ENCODE measurements at regions not wholly inside any gene's neighbourhood (a gene's known extent, or its start where the extent isn't known, plus 50 kb on each side); places are given as distances from the start of the nearest gene placed in this dataset.
"Not testable (repeated sequence)": the region's sequence is repeated elsewhere in the genome, so short reads cannot be mapped to it uniquely, and the experiment has no call there.

- DNase-seq (ENCODE audit: low read depth in 2 of 2) = peak; percentile 88 to 91
These were observed 219.3 kb upstream of the ATP10A start for GRCh38 chr15:26082221-26083109.

GRCh38 chr15:26081758-26082220 lies 218.7 kb upstream of the ATP10A start:
- no peak for DNase-seq (ENCODE audit: low read depth in 2 of 2)

DNA sequence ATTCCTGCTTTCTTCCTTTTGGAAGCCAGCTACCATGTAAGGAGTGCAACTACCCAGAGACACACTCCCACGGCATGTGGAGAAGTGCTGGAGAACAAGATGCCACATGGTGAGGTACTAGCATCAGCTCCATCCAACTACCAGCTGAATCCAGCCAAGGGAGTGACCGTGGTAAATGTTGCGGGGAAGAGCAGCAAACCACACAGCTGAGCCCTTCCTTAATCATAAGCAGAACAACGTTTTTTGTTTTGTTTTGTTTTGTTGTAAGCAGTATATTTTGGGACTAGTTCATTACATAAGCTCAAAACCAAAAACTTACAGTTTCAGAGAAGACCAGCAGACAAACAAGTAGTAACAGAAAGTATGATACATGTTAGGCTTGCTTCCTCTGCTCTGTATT lies 212.6 kb upstream of the ATP10A start:
- no peak for DNase-seq (ENCODE audit: low read depth in 2 of 2)

GRCh38 chr15:26073430-26074333 lies 210.6 kb upstream of the ATP10A start:
- peak; percentile 18 to 32 for DNase-seq (ENCODE audit: low read depth in 2 of 2)

GRCh38 chr15:26070095-26070532 lies 207.0 kb upstream of the ATP10A start:
- DNase-seq (ENCODE audit: low read depth in 2 of 2) = no peak

DNA sequence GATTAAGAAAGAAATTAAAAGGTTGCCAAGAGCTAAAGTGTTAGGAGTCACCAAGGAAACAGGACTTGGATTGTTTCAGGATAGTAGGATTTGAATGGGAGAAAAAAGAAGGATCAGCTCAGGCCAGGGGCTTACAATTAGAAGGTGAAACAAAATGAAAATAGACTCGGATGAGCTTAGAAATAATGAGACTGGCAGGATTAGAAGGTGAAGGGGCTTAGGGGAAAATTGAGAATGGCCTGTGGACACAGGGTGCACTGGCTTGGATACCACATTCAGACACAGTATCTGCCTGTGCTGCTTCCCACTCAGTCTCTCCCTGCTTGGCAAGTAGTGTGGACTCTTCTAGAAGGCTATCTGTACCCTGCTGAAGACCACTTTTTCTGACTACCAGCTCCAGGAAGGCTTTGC lies 206.1 kb upstream of the ATP10A start:
- no peak for DNase-seq (ENCODE audit: low read depth in 2 of 2)

DNA sequence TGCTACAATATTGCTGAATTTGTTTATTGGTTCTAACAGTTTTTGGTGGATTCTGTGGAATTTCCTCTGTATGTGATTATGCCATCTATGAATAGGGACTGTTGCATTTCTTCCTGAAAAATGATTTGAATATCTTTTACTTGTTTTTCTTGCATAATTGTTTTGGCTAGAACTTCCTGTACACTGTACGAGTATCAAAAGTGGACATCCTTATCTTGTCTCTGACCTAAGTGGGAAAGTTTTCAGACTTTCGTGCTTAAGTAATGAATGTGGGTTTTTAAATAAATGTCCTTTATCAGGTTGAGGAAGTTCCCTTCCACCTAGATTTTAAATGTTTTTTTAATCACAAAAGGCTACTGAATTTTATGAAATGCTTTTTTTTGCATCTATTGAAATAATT lies 203.8 kb upstream of the ATP10A start:
- no peak for DNase-seq (ENCODE audit: low read depth in 2 of 2)

- DNase-seq (ENCODE audit: low read depth in 2 of 2) = no peak
These were observed 202.6 kb upstream of the ATP10A start for GRCh38 chr15:26065723-26066122.

- DNase-seq (ENCODE audit: low read depth in 2 of 2) = no peak
These were observed 198.1 kb upstream of the ATP10A start for GRCh38 chr15:26061248-26061647.

DNA sequence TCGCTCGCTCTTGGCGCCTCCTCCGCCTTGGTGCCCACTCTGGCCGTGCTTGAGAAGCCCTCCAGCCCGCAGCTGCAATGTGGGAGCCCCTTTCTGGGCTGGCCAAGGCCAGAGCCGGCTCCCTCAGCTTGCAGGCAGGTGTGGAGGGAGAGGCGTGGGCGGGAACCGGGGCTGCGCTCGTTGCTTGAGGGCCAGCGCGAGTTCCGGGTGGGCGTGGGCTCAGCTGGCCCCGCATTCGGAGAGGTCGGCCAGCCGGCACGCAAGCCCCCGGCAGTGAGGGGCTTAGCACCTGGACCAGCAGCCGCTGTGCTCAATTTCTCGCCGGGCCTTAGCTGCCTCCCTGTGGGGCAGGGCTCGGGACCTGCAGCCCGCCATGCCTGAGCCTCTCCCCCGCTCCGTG lies 193.6 kb upstream of the ATP10A start:
- not testable (repeated sequence) for DNase-seq (ENCODE audit: low read depth in 2 of 2)

DNA sequence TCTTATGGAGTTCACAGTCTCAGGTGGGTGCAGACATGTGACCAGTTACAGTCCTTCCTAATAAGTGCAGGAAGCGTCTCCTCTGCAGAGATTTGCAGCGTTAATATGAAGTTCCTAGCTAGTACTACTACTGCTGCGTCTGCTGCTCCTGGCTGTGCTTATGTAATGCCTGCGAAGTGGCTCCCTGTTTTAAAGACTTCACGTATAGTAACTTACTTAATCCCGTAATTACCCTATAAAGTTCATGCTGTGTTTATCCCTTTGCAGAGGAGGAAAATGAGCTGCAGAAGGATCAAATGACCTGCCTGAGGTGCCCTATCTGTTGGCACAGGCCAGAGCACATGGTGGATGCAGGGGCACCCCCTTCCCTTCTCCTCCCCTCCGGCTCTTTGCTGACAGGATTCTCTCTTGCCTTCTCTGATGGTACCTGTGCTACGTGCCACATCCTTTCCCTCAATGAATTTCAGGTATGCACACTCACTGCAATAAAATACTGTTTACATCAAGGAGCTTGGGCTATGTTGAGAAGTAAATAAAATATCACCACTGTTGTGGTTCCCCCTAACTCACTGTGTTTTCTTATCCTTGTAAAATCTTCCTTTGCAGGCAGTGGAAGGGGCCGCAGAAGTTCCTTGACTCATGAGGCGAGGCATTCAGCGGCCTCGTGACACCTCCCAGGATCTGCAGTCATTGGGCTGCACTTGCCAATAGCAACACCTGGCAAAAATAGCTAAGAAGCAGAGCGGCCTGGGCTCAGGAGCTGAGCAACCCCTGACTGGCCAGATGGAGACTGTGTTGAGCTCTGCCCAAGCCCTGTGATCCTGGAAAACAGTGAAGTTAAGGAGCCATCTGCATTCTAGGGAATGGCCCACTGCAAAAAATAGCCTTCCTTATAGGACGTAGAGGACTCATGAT lies 188.9 kb upstream of the ATP10A start:
- no peak for DNase-seq (ENCODE audit: low read depth in 2 of 2)

GRCh38 chr15:26050984-26051383 lies 187.9 kb upstream of the ATP10A start:
- DNase-seq (ENCODE audit: low read depth in 2 of 2) = no peak

DNA sequence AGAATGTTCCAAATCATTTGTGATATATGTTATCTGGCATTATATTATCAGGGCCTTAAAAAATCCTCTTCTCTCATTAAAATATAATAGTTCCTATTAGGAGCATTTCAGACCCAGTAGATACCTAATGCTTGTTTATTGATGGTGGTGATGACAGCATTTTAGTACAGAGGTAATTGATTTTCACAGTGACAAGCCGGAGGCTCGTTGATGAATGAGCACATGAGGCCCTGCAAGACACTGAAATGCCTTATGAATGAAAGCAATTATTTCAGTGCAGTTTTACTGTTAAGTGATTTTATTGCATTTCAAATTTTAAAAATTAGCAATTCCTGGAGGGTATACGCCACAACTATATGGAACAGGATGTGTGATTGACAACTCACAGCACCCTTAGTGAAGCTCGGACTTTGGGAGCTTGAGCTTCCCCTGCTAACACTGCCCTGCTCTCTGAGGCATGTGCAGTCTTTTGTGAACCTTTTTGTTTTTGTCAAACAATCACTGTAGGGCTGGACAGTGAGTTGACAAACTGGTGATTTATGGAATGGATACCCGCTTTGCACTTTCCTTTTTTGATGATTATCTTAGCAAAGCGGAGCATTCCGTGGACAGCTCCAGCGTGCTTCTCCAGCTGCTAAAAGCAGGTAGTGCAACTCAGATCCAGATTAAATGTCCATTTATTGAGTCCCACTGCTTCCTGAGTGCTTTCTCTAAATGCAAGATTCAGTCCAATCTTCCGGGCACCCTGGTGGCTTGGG lies 187.0 kb upstream of the ATP10A start:
- DNase-seq (ENCODE audit: low read depth in 2 of 2) = no peak

DNA sequence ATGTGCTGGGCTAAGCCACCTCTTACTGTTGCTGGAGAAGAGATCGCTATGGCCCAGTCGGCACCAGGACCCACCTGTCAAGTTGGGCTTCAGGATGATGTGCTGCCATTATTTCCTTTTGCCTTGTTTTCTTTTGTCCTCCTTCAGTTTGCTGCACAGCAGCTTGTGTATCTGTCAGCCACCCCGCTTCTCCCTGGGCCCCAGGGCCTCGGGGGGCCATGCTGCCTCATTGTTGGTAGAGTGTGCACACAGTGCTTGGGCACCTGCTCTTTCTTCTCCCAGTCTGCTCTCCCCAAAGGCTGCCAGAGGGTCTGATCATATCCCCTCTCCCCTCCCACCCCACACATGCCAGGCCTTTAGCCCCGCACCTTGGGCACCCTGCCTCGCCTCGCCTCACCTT lies 185.5 kb upstream of the ATP10A start:
- no peak for DNase-seq (ENCODE audit: low read depth in 2 of 2)

DNA sequence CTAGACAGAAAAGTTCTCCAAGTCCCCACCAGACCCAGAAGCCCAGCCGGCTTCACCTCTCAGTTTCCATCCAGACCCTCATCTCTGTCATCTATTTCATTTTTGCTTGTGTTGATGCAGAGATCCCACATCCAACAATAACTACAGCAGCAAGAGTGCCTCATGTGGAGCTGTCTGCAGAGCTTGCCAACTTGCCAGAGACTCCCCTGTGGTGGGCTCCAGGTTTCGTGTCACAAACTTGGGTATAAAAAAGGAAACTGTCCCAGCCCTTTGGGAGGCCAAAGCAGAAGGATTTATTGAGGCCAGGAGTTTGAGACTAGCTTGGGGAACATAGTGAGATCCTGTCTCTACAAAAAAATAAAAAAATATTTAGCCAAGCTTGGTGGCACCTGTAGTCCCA lies 182.4 kb upstream of the ATP10A start:
- no peak for DNase-seq (ENCODE audit: low read depth in 2 of 2)

DNA sequence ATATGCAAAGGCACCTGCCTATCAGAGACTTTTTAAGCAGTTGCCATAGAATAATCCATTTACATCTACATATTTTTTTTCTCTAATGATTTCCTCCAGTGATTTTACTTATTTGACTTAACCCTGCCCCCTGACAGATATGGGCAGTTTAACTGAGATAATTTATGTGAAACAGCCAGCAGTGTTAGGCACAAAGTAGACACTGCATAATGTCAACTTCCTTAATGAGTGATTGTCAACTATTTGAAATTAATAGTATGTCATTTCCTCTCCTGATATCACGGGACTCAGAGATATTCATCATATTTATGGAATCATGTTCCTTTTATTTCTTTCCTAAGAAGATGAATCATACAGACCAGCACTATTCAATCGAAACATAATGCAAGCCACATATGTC lies 179.9 kb upstream of the ATP10A start:
- no peak for DNase-seq (ENCODE audit: low read depth in 2 of 2)

GRCh38 chr15:26038693-26039092 lies 175.6 kb upstream of the ATP10A start:
- DNase-seq (ENCODE audit: low read depth in 2 of 2) = no peak

GRCh38 chr15:26037369-26037768 lies 174.2 kb upstream of the ATP10A start:
- no peak for DNase-seq (ENCODE audit: low read depth in 2 of 2)

- no peak for DNase-seq (ENCODE audit: low read depth in 2 of 2)
These were observed 170.4 kb upstream of the ATP10A start for GRCh38 chr15:26033493-26033892.

DNA sequence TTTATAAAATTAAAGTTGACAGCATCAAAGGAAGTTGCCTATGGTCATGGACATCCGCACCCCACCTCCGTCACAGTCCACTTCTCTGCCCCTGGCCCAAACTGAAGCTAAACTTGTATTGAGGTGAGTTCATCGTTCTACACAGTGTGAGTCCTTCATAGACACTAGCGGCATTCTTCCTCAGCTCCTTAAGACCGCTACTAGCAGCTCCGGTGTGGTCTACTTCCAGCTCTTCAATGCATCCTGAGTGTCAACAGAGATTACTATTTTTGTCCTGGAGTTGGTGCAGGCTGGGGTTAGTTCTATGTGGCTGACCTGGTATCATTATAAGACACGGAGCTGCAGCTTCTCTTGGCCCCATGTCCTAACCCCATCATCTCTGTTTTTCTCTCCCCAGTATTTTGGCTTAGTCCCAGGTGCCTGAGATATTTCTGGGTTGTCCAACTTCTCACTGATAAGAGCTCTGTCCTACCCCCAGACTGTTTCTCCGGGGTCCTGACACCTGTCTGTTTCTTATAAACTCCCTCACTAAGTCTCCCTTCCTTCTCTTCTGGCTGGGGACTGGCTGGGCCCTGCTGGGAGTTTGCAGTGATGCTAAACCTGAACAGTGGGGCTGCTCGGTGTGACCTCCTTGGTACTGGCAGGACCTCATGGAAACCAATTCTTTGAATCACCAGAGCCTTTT lies 169.2 kb upstream of the ATP10A start:
- no peak for DNase-seq (ENCODE audit: low read depth in 2 of 2)
